ENCODE measurements at regions not wholly inside any gene's neighbourhood (a gene's known extent, or its start where the extent isn't known, plus 50 kb on each side); places are given as distances from the start of the nearest gene placed in this dataset.

DNA sequence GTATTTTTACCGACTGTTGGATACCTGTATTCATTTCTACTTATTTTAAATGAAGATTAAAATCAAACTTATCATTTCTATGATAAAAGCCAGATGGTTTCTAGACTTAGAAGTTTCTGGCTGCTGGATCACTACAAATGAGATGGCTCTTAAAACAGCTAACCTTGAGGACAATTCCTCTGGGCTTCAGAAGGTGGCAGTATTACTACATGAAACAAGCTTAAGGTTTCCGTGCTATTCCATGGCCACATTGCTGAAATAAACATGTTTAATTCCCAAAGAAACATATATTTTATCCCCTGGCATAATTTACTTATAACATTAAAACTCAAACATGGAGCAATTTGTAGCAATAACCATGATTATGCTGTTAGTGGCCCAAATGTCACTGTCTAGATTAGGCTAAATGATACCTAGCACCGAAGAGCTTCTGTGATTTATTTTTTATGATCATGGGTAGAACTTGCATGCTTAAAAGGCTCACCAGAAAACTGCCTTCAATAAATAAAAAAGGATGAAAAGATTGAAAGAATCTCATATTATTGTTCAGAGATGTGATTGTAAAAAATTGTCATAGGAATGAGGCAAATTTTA, 204.0 kb upstream of the NANOGP8 start:
- H3K36me3 ChIP-seq = no peaks in the 10 kb centered on the region
- no peaks in the 10 kb centered on the region for H3K27me3 ChIP-seq
- no peak overlapping the region for H3K27ac ChIP-seq
- no peak overlapping the region for H3K4me3 ChIP-seq
- intact Hi-C loops (cut with DNase I) = no loop called here
- H3K4me1 ChIP-seq = no peaks in the 10 kb centered on the region
- ATAC-seq (peak; percentile 77), DNase-seq (peak in 2 of 4 donors; percentile 48 to 60)
- H3K9me3 ChIP-seq = no peaks in the 10 kb centered on the region
- TF ChIP-seq, protein P1, sequence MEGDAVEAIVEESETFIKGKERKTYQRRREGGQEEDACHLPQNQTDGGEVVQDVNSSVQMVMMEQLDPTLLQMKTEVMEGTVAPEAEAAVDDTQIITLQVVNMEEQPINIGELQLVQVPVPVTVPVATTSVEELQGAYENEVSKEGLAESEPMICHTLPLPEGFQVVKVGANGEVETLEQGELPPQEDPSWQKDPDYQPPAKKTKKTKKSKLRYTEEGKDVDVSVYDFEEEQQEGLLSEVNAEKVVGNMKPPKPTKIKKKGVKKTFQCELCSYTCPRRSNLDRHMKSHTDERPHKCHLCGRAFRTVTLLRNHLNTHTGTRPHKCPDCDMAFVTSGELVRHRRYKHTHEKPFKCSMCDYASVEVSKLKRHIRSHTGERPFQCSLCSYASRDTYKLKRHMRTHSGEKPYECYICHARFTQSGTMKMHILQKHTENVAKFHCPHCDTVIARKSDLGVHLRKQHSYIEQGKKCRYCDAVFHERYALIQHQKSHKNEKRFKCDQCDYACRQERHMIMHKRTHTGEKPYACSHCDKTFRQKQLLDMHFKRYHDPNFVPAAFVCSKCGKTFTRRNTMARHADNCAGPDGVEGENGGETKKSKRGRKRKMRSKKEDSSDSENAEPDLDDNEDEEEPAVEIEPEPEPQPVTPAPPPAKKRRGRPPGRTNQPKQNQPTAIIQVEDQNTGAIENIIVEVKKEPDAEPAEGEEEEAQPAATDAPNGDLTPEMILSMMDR (IDR thresholded peaks at IDR 0.05) = peak; percentile 42 to 55

DNA sequence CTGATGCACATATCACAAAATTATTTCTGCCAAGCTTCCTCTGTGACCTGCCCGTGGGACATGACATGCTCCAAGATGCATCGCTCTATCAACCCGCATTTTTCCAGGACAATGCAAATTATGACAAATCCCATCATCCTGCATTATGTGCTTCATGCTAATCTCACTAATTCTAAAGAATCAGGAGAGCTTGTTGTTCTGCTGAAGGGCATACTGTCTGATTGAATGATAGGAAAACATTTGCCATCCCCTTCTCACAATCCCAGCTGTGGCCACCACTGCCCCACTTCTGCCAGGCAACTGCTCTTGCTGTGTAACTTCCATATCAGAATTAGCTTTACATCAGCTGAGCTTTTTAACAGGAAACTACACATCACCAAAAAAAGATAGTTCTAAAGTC, 203.5 kb upstream of the NANOGP8 start:
- no peak for ATAC-seq
- H3K4me3 ChIP-seq = no peak overlapping the region
- H3K27me3 ChIP-seq = no peaks in the 10 kb centered on the region
- H3K9me3 ChIP-seq = no peaks in the 10 kb centered on the region
- DNase-seq = no peak
- H3K27ac ChIP-seq = no peak overlapping the region
- no peaks in the 10 kb centered on the region for H3K4me1 ChIP-seq
- TF ChIP-seq, protein P1 (IDR thresholded peaks at IDR 0.05) = no peak
- intact Hi-C loops (cut with DNase I) = no loop called here
- no peaks in the 10 kb centered on the region for H3K36me3 ChIP-seq

DNA sequence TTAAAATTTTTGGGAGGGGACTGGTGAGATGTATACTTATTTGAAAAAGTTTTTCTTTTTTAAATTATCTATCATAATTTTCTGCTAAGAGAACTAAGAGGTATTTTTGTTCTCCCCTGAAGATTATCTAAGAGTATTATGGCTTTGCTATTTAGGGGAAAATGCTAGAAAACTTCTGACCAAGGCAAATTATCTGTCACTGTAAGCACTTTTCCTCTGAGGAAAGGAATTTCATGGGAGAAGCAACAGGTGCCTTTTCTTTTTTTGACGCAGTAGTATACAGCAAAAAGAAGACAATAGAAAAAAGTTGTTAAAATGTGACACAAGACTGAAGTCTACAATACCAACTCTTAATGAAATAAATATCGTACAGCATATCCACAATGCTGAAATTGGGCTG, 201.6 kb upstream of the NANOGP8 start:
- H3K9me3 ChIP-seq = no peaks in the 10 kb centered on the region
- H3K27ac ChIP-seq = no peak overlapping the region
- H3K4me1 ChIP-seq = no peaks in the 10 kb centered on the region
- no peak overlapping the region for H3K4me3 ChIP-seq
- no peak for DNase-seq
- intact Hi-C loops (cut with DNase I) = no loop called here
- H3K36me3 ChIP-seq = no peaks in the 10 kb centered on the region
- TF ChIP-seq, protein P1 (IDR thresholded peaks at IDR 0.05) = no peak
- no peak for ATAC-seq
- H3K27me3 ChIP-seq = no peaks in the 10 kb centered on the region

DNA sequence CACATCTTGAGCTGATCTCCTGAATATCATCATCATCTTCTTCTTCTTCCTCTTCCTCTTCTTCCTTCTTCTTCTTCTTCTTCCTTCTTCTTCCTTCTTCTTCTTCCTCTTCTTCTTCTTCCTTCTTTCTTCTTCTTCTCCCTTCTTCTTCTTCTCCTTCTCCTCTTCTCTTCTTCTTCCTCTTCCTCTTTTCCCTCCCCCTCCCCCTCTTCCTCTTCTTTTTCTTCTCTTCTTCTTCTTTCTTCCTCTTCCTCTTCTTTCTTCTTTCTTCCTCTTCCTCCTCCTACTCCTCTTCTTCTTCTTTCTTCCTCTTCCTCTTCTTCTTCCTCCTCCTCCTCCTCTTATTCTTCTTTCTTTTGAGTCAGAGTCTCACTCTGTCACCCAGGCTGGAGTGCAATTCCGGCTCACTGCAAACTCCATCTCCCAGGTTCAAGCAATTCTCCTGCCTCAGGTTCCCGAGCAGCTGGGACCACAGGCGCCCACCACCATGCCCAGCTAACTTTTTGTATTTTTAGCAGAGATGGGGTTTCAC, 197.9 kb upstream of the NANOGP8 start:
- no peak for ATAC-seq

DNA sequence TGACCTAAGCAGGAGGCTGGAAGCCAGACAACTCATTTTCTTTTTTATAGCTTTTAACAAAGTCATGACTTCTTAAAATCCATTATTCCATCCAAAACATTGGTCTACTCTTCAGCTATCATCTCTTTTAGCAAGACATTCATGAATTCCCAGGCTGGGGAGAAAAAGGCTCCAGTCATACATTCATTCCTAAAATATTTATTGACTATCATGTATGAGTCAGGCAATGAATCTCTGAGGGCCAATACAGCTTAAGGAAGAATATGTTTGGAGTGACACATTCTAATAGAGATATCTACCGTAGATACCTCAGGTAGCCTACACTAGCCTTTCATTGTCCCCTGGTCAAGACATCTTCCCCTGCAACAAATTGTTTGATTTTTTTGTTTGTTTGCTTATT, 196.4 kb upstream of the NANOGP8 start:
- intact Hi-C loops (cut with DNase I) = no loop called here
- Histone ChIP-seq H3K36me3 (no peaks in the 10 kb centered on the region), H3K9me3 (peaks cover 0 to 27% of the 10 kb centered on the region in 2 donors), H3K4me1 (no peaks in the 10 kb centered on the region), H3K27ac (no peak overlapping the region), H3K4me3 (no peak overlapping the region), H3K27me3 (no peaks in the 10 kb centered on the region)
- no peak for ATAC-seq
- no peak for DNase-seq
- TF ChIP-seq, protein P1 (IDR thresholded peaks at IDR 0.05) = no peak

More for the DNA sequence above, 197.9 kb upstream of the NANOGP8 start:
- H3K4me1 ChIP-seq = no peaks in the 10 kb centered on the region
- H3K36me3 ChIP-seq = no peaks in the 10 kb centered on the region
- no peaks in the 10 kb centered on the region for H3K27me3 ChIP-seq
- H3K27ac ChIP-seq = no peak overlapping the region
- intact Hi-C loops (cut with DNase I) = no loop called here
- TF ChIP-seq, protein P1 (IDR thresholded peaks at IDR 0.05) = no peak
- peaks cover 0 to 12% of the 10 kb centered on the region in 2 donors for H3K9me3 ChIP-seq
- no peak for DNase-seq
- no peak overlapping the region for H3K4me3 ChIP-seq

All from left lung (tissue), 4 donors.